ENCODE measurements at regions not wholly inside any gene's neighbourhood (a gene's known extent, or its start where the extent isn't known, plus 50 kb on each side); places are given as distances from the start of the nearest gene placed in this dataset.

GRCh38 chr18:38565513-38565912, 999.9 kb upstream of the CELF4 start:
- TF ChIP-seq, protein P1, sequence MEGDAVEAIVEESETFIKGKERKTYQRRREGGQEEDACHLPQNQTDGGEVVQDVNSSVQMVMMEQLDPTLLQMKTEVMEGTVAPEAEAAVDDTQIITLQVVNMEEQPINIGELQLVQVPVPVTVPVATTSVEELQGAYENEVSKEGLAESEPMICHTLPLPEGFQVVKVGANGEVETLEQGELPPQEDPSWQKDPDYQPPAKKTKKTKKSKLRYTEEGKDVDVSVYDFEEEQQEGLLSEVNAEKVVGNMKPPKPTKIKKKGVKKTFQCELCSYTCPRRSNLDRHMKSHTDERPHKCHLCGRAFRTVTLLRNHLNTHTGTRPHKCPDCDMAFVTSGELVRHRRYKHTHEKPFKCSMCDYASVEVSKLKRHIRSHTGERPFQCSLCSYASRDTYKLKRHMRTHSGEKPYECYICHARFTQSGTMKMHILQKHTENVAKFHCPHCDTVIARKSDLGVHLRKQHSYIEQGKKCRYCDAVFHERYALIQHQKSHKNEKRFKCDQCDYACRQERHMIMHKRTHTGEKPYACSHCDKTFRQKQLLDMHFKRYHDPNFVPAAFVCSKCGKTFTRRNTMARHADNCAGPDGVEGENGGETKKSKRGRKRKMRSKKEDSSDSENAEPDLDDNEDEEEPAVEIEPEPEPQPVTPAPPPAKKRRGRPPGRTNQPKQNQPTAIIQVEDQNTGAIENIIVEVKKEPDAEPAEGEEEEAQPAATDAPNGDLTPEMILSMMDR (IDR thresholded peaks at IDR 0.05; ENCODE audit: insufficient read depth, low read depth, low read length): no peak
- no peak for TF ChIP-seq EZH2 (IDR thresholded peaks at IDR 0.05; ENCODE audit: insufficient read depth, low read length)
